ENCODE measurements at regions not wholly inside any gene's neighbourhood (a gene's known extent, or its start where the extent isn't known, plus 50 kb on each side); places are given as distances from the start of the nearest gene placed in this dataset.

- intact Hi-C loops (cut with DNase I, micrococcal nuclease): no loop called here
- DNase-seq: no peak
- Histone ChIP-seq H3K9me3 (no peaks in the 10 kb centered on the region), H3K4me3 (no peak overlapping the region), H3K36me3 (ENCODE audit: low read depth) (no peaks in the 10 kb centered on the region), H3K4me1 (ENCODE audit: low read depth) (no peaks in the 10 kb centered on the region)
- no peak for ATAC-seq
- no peak for TF ChIP-seq CTCF (IDR thresholded peaks at IDR 0.05)
These were observed 317.7 kb downstream of the GLRX3 start for GRCh38 chr10:130453721-130454542.

DNA sequence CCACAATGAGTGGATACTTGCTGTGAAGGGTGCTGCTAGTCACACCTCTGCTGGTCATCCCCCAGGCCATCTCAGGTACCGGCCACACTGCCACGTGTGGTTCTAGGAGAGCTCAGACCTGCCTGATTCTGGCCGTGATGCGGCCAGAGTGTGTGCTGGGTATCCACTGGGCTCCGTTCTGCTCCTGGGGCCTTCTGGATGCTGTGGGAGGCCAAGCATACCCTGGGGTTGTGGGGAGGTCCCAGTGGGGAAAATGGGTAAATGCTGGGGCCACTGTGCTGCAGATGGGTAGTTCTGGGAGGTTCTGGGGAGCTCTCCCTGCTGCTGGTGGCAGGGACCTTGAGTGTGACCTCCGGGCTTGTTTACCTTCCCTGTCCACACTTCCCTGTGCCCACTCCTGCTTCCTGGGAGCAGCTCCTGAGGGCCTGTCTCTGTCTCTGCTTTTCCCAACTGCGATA is 318.4 kb downstream of the GLRX3 start:
- DNase-seq (no peak), ATAC-seq (no peak)
- H3K4me1 ChIP-seq (ENCODE audit: low read depth): no peaks in the 10 kb centered on the region
- H3K36me3 ChIP-seq (ENCODE audit: low read depth): no peaks in the 10 kb centered on the region
- no peaks in the 10 kb centered on the region for H3K9me3 ChIP-seq
- no peak overlapping the region for H3K4me3 ChIP-seq
- no peak for TF ChIP-seq CTCF (IDR thresholded peaks at IDR 0.05)
- intact Hi-C loops (cut with DNase I, micrococcal nuclease): no loop called here

DNA sequence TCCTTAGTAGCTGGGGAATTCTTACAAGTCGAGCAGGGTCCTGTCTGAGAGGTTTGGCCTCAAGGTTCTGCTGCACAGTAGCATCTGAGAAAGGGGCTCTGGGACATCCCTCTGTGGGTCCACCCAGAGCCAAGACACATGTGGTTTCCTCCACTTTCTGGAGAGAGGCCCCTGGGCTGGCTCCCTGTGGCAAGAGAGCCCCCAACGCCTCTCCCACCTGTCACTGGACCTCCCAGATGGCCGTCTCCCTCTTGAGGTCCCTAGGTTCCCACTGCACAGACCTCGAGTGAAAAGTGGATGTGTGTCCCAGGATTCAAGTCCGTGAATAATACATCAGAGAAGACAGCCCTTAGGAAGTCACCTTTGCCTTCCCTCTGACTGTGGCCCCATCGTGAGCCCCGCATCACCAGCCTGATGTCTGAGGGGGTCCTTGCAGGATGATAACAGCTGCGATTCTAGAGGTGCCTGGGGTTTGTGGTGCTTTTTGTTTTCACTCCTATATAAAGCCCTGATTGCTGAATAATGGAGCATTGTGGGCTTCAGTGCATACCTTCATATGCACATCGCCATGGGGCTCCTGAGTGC is 319.0 kb downstream of the GLRX3 start:
- ATAC-seq (no peak), DNase-seq (no peak)
- intact Hi-C loops (cut with DNase I, micrococcal nuclease): no loop called here
- Histone ChIP-seq H3K4me3 (no peak overlapping the region), H3K9me3 (no peaks in the 10 kb centered on the region), H3K36me3 (ENCODE audit: low read depth) (no peaks in the 10 kb centered on the region), H3K4me1 (ENCODE audit: low read depth) (no peaks in the 10 kb centered on the region)
- TF ChIP-seq CTCF (IDR thresholded peaks at IDR 0.05): no peak

- no peak for TF ChIP-seq CTCF (IDR thresholded peaks at IDR 0.05)
- no peaks in the 10 kb centered on the region for H3K36me3 ChIP-seq (ENCODE audit: low read depth)
- no peak for DNase-seq
- no peak overlapping the region for H3K4me3 ChIP-seq
- intact Hi-C loops (cut with DNase I, micrococcal nuclease): no loop called here
- H3K4me1 ChIP-seq (ENCODE audit: low read depth): no peaks in the 10 kb centered on the region
- ATAC-seq: no peak
- H3K9me3 ChIP-seq: no peaks in the 10 kb centered on the region
These were observed 319.6 kb downstream of the GLRX3 start for GRCh38 chr10:130455791-130456190.

GRCh38 chr10:130456616-130457015 is 320.4 kb downstream of the GLRX3 start:
- no peaks in the 10 kb centered on the region for H3K9me3 ChIP-seq
- DNase-seq: no peak
- TF ChIP-seq CTCF (IDR thresholded peaks at IDR 0.05): no peak
- no peaks in the 10 kb centered on the region for H3K4me1 ChIP-seq (ENCODE audit: low read depth)
- ATAC-seq: no peak
- intact Hi-C loops (cut with DNase I, micrococcal nuclease): no loop called here
- no peaks in the 10 kb centered on the region for H3K36me3 ChIP-seq (ENCODE audit: low read depth)
- no peak overlapping the region for H3K4me3 ChIP-seq
